ENCODE measurements at regions not wholly inside any gene's neighbourhood (a gene's known extent, or its start where the extent isn't known, plus 50 kb on each side); places are given as distances from the start of the nearest gene placed in this dataset.

DNA sequence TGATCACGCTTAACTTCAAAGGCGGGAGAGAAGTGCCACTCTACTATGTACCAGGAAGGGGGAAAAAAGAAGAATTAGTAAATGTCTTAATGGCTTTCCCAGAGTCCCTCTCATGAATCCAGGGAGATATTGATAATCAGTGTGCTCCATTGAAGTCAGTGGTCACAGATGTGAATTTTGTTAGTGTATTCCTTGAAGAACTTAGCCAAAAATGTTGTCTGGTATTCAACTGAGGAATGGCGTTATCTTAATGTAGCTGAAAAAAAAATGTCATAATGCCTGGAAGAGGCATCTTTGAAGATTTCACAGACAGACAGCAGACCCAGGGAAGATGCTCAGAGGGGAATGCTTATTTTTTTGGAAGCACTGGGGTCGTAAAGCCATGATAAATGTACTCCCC lies 250.4 kb downstream of the WDR11 start:
- Histone ChIP-seq H3K27me3 (replicated peaks in 1 of 7) (peaks cover 0 to 2% (median 0%) of the 10 kb centered on the region in 7 donors), H3K9me3 (no peaks in the 10 kb centered on the region), H3K27ac (no peak overlapping the region), H3K4me1 (no peaks in the 10 kb centered on the region), H3K36me3 (no peaks in the 10 kb centered on the region), H3K4me3 (no peak overlapping the region)
- 73 to 83% (median 80%) methylated on average over 4 of the region's 4 CpGs for WGBS, 5 donors
- no peak for TF ChIP-seq POLR2AphosphoS5 (IDR thresholded peaks at IDR 0.05)
- no peak for TF ChIP-seq POLR2A (IDR thresholded peaks at IDR 0.05)
- TF ChIP-seq, protein P1, sequence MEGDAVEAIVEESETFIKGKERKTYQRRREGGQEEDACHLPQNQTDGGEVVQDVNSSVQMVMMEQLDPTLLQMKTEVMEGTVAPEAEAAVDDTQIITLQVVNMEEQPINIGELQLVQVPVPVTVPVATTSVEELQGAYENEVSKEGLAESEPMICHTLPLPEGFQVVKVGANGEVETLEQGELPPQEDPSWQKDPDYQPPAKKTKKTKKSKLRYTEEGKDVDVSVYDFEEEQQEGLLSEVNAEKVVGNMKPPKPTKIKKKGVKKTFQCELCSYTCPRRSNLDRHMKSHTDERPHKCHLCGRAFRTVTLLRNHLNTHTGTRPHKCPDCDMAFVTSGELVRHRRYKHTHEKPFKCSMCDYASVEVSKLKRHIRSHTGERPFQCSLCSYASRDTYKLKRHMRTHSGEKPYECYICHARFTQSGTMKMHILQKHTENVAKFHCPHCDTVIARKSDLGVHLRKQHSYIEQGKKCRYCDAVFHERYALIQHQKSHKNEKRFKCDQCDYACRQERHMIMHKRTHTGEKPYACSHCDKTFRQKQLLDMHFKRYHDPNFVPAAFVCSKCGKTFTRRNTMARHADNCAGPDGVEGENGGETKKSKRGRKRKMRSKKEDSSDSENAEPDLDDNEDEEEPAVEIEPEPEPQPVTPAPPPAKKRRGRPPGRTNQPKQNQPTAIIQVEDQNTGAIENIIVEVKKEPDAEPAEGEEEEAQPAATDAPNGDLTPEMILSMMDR (IDR thresholded peaks at IDR 0.05 in 8 of 11, conservative IDR thresholded peaks at IDR 0.05 in 3 of 11) = no peak
- intact Hi-C loops (cut with DNase I; ENCODE audit: low total_unique reads) = no loop called here
- no peak for DNase-seq

GRCh38 chr10:121102706-121103105 lies 251.5 kb downstream of the WDR11 start:
- Histone ChIP-seq H3K27ac (no peak overlapping the region), H3K4me3 (no peak overlapping the region), H3K36me3 (no peaks in the 10 kb centered on the region), H3K4me1 (no peaks in the 10 kb centered on the region), H3K9me3 (no peaks in the 10 kb centered on the region), H3K27me3 (replicated peaks in 1 of 7) (peaks cover 0 to 2% (median 0%) of the 10 kb centered on the region in 7 donors)
- DNase-seq = no peak
- WGBS, 5 donors = 77 to 92% (median 87%) methylated on average over 4 of the region's 4 CpGs
- no peak for TF ChIP-seq POLR2A (IDR thresholded peaks at IDR 0.05)
- TF ChIP-seq POLR2AphosphoS5 (IDR thresholded peaks at IDR 0.05) = no peak
- TF ChIP-seq, protein P1 (IDR thresholded peaks at IDR 0.05 in 8 of 11, conservative IDR thresholded peaks at IDR 0.05 in 3 of 11) = no peak
- intact Hi-C loops (cut with DNase I; ENCODE audit: low total_unique reads) = no loop called here

- DNase-seq = no peak
- intact Hi-C loops (cut with DNase I; ENCODE audit: low total_unique reads) = no loop called here
- no peak overlapping the region for H3K27ac ChIP-seq
- WGBS, 5 donors = 85 to 100% (median 94%) methylated on average over 1 of the region's 1 CpG
- no peaks in the 10 kb centered on the region for H3K9me3 ChIP-seq
- H3K4me3 ChIP-seq = no peak overlapping the region
- no peak for TF ChIP-seq POLR2AphosphoS5 (IDR thresholded peaks at IDR 0.05)
- TF ChIP-seq, protein P1 (IDR thresholded peaks at IDR 0.05 in 8 of 11, conservative IDR thresholded peaks at IDR 0.05 in 3 of 11) = no peak
- TF ChIP-seq POLR2A (IDR thresholded peaks at IDR 0.05) = no peak
- H3K27me3 ChIP-seq (replicated peaks in 1 of 7) = no peaks in the 10 kb centered on the region
- H3K36me3 ChIP-seq = no peaks in the 10 kb centered on the region
- H3K4me1 ChIP-seq = no peaks in the 10 kb centered on the region
These were observed 253.4 kb downstream of the WDR11 start for GRCh38 chr10:121104476-121105111.

DNA sequence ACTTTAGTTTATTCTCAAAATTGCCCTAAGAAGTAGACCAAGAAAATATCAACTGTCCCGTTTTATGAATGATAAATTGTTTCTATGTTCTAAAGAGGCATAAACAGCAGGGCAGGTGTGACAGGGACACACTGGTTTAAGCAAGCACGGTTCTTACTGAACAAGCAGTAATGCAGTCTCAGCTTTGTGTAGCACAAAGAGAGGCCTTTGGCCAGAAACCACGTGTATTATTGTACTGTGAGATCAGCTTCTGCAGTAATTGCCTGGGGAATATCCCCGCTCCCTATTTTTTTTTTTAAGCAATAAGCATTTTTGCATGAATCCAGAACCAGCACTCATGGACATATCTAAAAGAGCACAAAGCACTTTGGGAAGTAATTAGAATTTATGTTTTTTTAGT lies 255.4 kb downstream of the WDR11 start:
- no peaks in the 10 kb centered on the region for H3K9me3 ChIP-seq
- H3K4me3 ChIP-seq = no peak overlapping the region
- WGBS, 5 donors = 72 to 89% (median 79%) methylated on average over 4 of the region's 4 CpGs
- intact Hi-C loops (cut with DNase I; ENCODE audit: low total_unique reads) = no loop called here
- no peaks in the 10 kb centered on the region for H3K4me1 ChIP-seq
- no peaks in the 10 kb centered on the region for H3K27me3 ChIP-seq (replicated peaks in 1 of 7)
- no peaks in the 10 kb centered on the region for H3K36me3 ChIP-seq
- H3K27ac ChIP-seq = no peak overlapping the region
- no peak for DNase-seq
- TF ChIP-seq POLR2AphosphoS5 (IDR thresholded peaks at IDR 0.05) (no peak), POLR2A (IDR thresholded peaks at IDR 0.05) (no peak)
- TF ChIP-seq, protein P1 (IDR thresholded peaks at IDR 0.05 in 8 of 11, conservative IDR thresholded peaks at IDR 0.05 in 3 of 11) = no peak
